A549 (cell line): ENCODE measurements at regions not wholly inside any gene's neighbourhood (a gene's known extent, or its start where the extent isn't known, plus 50 kb on each side); places are given as distances from the start of the nearest gene placed in this dataset.

Experiments
- CTCF ChIP-seq: fragments of >200 bp; sonication (Bioruptor Twin); formaldehyde crosslinking; IDR thresholded peaks from 3 replicates; pipeline ENCODE4 v1.5.1; 2016
- EP300 ChIP-seq, 2 experiments: fragments of >200 bp; sonication (Bioruptor Twin); formaldehyde crosslinking; IDR thresholded peaks; 2 replicates in 1 of 2; 3 replicates in 1 of 2; pipeline ENCODE4 v1.6.1; 2016 to 2017
- MAX ChIP-seq: IDR thresholded peaks from 2 replicates; pipeline ENCODE4 v1.6.1; 2012

GRCh38 chr4:140238351-140239056 lies 84.5 kb upstream of the MAML3 start:
- TF ChIP-seq CTCF (no peak), EP300 (IDR thresholded peaks at IDR 0.05) (no peak), MAX (no peak)
